UCSD-AML1 (cell line): ENCODE measurements at regions not wholly inside any gene's neighbourhood (a gene's known extent, or its start where the extent isn't known, plus 50 kb on each side); places are given as distances from the start of the nearest gene placed in this dataset.

Experiments
- DNase-seq: peaks from one replicate; lab custom pipeline; 2025; ENCODE audit not compliant: unreplicated experiment; lab: John Stamatoyannopoulos, UW

- no peak for DNase-seq
Observed at GRCh38 chr12:127294651-127295210, 972.2 kb upstream of the TMEM132C start.

DNA sequence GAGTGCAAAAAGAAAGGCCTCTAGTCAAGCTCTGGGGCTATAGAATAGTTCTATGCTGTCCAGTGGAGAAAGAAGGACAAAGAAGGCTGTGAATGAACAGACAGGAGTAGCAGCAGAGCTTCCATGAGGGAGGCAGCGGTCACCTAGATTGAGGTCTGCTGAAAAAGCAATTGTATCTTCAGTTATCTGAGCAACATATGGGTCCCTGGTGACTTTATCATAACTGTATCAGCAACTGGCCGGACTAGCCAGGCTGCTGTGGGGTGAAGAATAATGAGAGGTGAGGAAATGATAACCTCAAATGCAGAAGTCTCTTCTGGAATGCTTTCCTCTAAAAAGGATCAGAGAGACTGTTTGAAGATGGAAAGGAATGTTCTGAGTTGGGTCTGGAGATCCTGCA lies 971.3 kb upstream of the TMEM132C start:
- DNase-seq = no peak

DNA sequence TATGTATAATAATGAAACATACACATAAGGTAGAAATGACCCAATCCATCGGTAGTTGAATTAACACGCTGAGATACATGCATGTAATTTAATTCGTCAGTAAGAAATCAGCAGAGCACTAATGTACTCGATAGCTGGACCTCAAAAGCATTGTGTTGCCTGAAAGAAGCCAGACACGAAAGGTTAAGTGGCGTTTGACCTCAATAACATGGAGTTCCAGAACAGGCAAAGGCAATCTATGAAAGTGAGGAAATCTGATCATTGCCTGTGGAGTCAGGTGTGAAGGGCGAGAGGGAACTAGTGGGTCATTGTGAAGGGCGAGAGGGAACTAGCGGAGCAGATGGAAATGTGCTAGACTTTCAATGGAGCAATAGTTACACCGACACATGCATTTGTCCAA lies 970.4 kb upstream of the TMEM132C start:
- DNase-seq = no peak

GRCh38 chr12:127297327-127297726 lies 969.6 kb upstream of the TMEM132C start:
- no peak for DNase-seq

GRCh38 chr12:127300075-127300474 lies 966.9 kb upstream of the TMEM132C start:
- DNase-seq = no peak

DNA sequence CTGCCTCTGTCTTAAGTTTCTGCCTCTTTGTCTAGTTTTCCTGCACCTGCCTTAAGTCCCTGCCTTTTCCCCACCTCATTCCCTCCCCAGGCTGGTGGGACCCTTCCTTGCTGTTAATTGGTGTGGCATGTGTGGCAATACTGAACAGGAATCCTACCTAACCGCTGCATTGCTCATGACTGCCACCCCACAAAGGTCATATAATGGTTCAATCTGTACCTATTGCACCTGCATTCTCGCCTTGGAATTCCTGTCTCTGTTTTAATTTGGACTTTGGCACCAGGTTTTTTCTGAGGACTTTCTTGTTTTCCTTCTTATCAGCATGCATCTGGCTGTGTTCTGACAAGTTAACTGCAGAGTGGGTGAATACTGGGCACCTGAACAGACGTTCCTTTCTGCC lies 966.2 kb upstream of the TMEM132C start:
- no peak for DNase-seq

GRCh38 chr12:127301876-127302275 lies 965.1 kb upstream of the TMEM132C start:
- no peak for DNase-seq

DNA sequence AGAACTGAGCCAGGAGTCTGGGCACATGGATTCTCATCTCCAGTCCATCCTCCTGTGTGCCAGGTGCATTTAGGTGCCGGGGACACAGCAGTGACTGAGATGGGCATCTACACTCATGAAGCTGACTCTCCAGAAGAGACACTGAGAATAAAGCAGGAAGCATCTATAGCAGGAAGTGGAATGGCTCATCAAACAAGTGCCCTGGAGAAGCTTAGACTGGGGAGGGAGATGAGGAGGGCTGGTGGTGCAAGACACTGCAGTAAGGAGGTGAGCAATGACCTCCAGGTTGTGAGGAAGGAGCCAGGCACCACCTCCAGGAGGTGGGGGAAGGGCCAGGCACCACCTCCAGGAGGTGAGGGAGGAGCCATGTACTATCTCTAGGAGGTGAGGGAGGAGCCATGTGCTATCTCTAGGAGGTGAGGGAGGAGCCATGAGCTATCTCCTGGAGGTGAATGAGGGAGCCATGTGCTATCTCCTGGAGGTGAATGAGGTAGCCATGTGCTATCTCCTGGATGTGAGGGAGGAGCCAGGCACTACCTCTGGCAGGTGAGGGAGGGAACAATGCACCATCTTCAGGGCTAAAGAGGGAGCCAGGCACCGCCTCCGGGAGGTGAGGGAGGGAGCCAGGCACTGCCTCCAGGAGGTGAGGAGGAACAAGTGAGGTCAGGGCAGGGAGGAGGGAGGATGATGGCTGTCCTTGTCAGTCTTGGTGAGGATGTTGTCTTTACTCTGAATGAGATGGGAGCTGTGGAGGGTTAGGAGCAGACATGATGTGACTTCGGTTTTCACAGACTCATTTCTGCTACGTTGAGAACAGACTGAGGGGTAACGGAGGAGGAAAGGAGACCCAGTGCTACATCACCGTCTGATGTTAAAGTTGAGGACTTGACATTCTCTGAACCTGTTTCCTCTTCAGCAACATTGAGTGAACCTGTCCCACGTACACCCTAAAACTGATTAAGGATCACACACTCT lies 961.9 kb upstream of the TMEM132C start:
- DNase-seq = no peak

- no peak for DNase-seq
Observed at GRCh38 chr12:127306604-127307215, 960.3 kb upstream of the TMEM132C start.

GRCh38 chr12:127307528-127307927 lies 959.4 kb upstream of the TMEM132C start:
- no peak for DNase-seq

DNA sequence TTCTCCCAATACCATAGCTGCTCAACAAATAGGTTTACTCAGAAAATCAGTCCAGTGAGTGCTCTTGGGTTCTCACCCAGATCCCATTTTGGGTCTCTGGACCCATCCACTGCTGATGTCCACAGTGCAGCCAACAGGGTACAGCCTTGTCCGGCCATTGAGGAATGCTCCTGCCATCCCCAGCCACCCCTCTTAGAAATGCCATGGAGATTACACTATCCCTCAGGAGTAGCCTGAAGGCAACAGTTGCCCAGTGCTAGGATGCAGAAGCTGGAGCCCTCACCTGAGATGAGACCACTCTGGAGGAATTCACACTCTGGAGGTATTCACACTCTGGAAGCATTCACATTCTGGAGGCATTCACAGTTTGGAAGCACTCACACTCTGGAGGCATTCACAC lies 958.8 kb upstream of the TMEM132C start:
- DNase-seq = no peak

DNA sequence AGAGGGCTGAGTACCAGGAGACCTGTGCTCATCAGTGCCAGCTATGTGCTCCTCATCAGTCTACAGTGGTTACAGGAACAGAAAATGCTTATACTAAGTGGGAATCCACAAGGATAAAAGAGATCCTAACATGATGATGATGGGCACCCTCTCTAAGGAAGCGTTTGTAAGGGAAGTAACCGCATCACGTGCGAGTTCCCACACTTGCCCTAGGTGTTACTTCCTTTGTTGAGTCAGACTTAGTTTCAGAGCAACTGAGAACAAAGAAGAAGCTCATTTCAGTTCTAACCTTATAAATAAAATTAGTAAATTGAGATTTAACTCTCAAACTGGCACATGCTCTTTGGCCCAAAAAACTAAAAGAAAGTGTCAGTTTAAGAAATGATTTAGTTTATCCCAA lies 956.4 kb upstream of the TMEM132C start:
- no peak for DNase-seq

GRCh38 chr12:127311720-127312364 lies 955.1 kb upstream of the TMEM132C start:
- no peak for DNase-seq

DNA sequence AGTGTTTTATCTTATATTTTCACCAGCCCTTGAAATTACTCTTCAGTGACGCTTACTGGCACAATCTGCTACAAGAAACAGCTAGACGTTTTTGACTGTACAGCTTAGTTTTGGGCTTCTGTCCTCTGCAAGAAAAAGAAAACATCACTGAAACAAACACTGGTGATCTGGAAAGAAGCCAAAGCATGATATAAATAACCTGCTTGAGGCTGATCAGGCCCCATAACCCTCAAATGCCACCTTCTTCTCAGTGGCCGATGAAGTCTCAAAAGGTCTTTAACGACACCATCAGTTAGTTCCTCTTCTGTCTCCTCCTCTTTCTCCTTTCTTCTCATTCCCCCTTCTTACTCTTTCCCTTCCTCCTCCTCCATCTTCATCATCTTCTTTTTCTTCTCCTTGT lies 942.3 kb upstream of the TMEM132C start:
- DNase-seq = no peak

DNA sequence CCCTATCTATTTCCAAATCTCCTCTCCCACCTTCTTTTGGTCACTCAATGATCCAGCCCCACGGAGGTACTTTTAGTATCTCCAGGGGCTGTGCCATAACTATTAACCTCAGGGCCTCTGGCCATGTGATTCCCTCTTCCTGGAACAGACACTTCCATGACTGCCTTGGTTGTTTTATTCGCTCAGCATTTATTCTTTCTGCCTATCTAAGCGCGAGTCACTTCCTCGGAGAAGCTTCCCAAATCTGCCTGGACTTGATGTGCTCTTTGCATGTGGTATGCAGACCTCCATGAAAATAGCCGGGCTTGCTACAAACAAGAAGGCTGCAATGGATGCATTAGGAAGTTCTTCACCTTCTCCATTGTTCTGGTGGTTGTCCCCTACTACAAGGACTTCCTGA lies 939.0 kb upstream of the TMEM132C start:
- DNase-seq = no peak

DNA sequence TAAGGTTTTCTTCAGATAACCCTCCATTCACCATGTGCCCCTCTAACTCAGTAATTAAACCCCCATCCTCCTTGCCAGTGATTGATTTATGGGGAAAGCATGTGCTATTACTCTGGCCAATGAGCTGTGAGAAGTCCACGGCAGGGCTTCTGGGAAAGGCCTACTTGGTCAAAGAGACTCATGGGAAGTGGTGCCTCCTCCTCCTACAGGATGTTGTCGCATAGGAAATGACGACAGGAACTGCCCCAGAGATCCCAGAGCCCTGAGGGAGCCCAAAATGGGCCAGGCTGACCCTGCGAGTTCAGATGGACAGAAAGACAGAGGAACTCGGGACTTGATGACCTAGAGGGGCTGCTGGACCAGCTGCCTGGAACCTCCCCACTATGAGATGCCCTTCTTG lies 938.1 kb upstream of the TMEM132C start:
- no peak for DNase-seq

DNA sequence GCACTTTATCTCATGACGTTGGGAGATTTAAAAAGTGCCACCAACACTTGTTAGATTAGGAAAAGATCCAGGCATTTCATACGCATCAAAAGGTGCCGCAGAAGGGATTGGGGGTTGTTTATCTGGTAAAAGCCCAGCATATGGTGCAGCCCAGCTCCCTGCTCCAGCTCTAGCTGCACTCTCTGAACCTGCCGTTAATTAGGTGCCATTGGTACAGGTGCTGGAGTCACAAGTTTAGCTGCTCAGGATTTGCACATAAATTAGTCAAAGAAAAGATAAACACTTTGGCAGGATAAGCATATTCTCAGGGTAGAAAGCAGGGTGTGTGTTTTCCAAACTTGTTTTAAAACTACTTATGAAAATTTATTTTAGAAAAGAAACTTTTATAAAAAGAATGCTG lies 932.6 kb upstream of the TMEM132C start:
- DNase-seq = no peak

DNA sequence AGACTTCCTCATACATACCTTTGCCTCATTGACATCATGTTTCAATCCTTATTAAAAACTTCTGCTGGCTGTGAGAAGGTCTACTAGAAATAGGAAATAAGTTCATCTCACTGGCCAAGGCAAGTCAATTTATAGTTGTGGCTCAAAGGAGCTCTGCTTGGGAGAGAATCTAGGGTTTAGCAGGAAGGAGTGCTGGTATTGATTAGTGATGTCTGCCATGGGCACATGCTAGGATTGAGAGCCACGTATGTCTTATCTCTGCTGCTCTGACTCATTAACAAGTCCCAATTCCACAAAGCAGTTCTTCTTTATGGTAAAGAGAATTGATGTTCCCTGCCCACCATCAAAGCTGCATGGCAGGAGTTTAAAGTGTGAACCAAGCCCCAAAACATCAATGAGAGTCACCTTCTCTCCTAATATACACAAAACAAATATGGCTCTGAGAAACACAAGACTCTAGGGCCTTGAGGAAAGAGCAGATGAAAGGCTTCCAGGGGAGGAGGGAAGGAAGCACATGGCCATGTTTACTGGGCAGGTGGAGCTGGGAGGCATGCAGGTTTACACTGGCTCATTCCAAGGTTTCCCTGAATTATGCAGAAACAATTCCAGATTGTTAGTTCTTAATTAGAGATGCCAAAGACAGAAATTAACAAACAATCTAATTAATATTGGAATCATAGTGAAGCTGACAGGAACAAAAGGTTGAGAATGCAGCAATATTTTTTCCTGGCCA lies 931.9 kb upstream of the TMEM132C start:
- DNase-seq = no peak

DNA sequence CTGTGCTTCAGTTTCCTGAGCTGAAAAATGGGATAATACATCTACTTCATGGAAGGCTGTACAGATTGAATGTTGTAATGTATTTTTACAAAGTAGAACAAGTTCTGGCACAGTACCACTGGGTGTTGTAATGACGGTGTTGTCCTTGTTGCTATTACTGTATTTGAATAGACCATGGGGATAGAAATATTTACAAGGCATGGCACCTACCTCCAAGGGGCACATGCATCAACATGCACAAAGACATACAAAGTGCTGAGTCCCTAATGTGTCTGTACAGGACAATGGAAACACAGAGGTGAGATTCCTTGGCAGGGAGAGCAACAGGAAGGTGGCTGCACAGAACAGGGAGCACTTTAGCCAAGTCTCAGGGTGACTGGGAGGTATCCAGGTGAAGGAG lies 930.6 kb upstream of the TMEM132C start:
- no peak for DNase-seq

- no peak for DNase-seq
Observed at GRCh38 chr12:127339065-127339464, 927.9 kb upstream of the TMEM132C start.

- DNase-seq = no peak
Observed at GRCh38 chr12:127340381-127340780, 926.6 kb upstream of the TMEM132C start.
